ENCODE measurements at regions not wholly inside any gene's neighbourhood (a gene's known extent, or its start where the extent isn't known, plus 50 kb on each side); places are given as distances from the start of the nearest gene placed in this dataset.

GRCh38 chr11:28730336-28730735 is 622.1 kb downstream of the METTL15 start:
- DNase-seq: no peak

- DNase-seq: no peak
These were observed 621.2 kb downstream of the METTL15 start for GRCh38 chr11:28729339-28729738.

GRCh38 chr11:28728666-28729065 is 620.5 kb downstream of the METTL15 start:
- DNase-seq: no peak

DNA sequence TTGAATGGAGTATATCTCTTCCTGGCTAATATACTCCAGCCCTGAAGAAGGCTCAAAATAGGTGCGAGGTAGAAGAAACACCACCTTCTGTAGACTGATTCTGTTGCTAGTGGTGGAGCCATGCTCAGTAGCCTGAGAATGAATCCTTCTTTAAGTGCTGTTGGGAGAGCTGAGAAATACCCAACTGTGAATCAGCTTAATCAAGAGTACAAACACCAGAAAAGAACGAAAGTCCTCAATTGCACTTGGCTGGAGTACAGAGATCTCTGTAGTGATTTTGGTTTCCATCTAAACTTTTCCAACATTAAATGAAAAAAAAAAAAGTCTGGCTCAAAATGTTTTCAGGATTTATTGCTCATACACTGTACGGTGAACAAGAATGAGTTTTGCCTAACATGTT is 619.1 kb downstream of the METTL15 start:
- no peak for DNase-seq

DNA sequence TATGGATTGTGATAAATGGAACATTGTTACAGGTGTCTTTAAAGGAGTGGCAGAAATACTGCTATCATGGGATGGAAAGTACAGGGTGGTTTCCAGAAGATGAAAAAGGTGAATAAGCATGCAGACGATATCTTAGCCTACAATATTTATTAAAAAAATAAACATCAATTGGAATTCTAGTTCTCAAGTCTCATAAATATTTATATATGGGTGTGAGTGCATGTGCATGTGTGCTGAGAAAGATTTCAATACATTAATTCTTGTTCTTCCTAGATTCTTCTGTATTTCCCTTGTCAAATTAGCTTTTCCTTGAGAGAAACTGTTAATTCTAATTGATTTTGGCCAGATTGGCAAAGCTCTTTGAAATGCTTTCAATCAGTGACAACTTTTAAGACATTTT is 618.2 kb downstream of the METTL15 start:
- DNase-seq: no peak

- no peak for DNase-seq
These were observed 607.5 kb downstream of the METTL15 start for GRCh38 chr11:28715726-28716125.

DNA sequence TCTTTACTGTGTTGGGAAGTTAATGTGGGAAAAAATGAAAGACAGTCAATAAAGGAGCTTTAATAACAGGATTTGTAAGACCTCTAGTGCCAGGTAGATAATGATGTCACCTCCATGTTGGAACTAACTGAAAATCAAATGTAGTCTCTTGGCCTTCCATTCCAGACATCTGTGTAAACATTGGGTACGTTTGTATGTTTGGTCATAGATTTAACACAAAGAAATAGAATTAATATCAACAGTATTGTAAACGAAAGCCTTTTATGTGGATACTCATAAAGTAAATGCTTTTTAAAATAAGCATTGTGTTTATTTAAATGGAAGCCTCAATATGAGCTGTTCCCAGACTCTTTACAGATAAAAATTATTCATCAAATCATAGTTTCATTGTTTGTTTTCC is 605.7 kb downstream of the METTL15 start:
- peak; percentile 8 for DNase-seq

DNA sequence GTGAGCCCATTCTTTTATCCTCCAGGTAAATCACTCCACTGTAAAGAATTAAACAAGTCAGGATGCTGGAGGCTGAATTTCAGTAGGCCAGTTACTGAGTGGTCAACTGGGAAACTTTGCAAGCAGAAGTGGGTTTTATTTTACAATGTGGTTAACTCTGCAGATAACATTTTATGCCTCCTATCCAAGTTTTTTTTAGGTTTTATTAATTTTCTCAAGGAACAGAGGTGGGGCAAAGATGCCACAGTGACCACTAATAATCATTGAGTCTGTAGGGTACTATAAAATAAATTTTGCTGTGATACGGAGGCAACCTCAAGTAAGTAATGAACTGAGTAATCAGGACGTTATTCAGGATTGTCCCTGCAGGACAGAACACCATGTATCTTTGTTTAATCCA is 599.9 kb downstream of the METTL15 start:
- DNase-seq: no peak

- no peak for DNase-seq
These were observed 596.6 kb downstream of the METTL15 start for GRCh38 chr11:28704801-28705200.

DNA sequence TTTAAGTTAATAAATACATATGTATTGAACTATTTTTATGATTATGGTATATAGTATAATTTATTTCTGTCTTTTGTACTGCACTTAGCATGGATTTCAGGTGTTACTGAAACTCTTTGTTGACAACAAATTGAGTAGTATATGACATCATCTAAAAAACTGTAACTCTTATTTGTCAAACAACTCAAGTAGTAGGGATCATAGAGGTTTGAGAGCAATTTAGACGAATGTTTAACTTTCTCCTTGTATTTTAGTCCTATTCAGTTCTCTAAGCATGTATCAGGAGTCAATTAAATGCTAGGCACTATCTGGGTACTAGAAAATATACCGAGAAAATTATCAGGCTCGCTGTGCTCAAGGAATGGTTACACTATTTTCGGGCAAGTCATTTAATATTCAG is 595.2 kb downstream of the METTL15 start:
- no peak for DNase-seq

DNA sequence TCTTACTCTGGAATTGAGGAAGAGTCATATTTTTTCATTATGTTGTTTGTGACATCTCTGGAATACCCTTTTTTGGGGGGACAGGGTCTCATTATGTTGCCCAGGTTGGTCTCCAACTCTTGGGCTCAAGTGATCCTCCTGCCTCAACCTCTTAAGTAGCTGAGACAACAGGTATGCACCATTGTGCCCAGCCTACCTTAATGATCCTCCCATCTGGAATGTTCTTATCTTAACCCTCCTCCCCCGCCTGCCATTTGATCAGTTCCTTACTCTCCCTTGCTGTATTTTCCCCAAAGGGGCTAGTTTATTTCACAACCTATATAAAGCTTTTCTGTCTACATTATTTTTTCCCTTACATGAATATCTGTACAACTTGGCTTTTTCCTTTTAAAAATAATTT is 594.7 kb downstream of the METTL15 start:
- no peak for DNase-seq

DNA sequence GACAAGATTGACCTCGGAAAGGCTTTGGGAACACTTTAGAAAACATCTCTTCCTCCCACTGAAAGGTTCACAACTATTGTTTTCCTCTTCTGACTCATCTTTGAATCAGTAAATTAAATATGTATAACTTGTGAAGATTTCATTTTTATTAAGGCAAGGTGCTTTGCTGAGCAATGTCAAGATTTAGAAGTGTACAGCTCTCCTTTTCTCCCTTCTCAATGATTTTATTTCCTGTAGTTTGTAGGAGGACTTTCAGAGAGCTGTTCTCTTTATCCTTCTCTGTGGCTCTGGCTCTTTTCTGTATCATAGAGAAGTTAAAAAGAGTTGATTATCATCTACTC is 594.2 kb downstream of the METTL15 start:
- no peak for DNase-seq

DNA sequence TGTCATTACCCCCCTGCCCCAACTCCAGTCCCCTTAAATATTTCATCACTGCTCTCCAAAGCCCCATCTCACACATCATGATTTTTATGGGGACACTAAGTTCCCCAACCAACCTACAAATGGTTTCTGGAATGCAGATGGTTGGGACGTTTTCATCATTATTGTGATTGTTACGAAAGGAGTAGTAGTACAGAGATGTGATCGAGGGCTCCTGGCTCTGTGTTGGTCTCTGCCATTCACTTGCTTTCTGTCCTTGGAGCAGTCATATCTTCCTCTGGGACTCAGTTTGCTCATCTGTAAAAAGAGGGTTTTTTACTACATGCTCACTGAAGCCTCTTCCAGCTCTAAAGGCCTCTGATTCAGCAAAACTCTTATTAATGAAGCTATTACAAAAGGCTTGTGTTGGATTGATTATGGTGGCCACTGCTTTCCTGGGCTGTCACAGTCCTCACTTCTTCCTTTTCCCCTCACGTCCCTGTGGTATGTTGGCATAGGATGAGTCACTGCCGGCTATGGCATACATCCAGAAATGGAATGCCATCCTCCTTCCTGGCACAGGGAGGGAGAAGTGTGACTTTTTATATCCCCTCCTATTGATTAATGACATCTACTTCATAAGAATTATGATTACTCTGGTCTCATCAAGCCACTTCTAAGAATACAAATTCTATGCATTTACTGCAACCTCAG is 593.7 kb downstream of the METTL15 start:
- no peak for DNase-seq

DNA sequence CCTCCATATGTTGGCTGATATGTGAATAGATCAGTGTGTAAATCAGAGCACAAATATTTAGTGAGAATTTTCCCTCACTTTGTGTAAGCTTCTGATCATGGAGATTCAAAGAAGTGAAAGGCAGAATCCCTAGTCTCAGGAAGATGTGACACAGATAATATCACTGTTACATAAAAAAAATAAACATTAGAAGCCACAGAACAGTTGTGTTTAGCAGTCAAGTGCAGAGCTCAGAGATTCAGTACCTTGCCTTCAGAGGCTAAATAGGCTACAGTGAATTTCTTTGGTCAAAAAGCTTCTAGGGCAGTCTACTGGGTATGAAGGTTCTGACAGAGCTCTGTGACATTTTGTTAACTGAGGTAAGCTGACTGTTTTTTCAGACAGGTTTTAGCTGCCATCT is 591.5 kb downstream of the METTL15 start:
- DNase-seq: no peak

GRCh38 chr11:28697920-28698827 is 590.0 kb downstream of the METTL15 start:
- DNase-seq: peak; percentile 78

DNA sequence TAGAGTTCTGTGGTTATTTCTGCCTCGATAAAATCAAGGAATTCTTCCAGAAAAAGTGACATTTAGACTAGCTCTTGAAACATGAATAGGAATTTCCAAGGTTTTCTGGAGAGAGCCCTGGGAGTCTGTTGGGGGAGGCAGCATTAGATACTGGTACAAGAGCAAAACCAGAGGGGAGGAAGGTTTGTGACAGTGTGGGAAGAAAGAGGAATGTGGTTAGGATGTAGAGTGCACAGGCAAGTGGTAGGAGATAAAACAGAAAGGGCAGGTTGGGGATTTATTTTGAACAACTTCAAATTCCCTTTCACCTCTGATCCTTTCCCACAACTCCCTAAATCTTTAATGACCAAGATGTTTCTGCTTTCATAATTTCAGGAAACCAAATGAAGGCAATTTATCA is 588.4 kb downstream of the METTL15 start:
- no peak for DNase-seq

DNA sequence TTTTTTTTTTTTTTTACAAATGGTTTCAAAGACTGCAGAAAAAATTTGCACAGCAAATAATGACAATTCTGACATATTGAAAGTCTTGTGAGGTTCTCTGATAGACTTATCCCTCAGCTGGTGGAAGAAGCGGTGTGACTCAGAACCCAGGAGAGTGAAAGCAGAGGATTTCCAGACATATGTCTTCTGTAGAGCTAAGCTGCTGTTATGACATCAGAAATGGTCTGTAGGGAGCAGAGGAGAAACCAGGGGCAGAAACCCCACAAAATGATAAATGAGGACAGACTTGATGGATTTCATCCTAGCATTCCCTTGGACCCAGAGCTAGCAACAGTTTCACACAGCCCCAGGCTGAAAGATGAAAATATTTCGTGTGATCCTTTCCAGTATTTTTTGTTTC is 582.6 kb downstream of the METTL15 start:
- no peak for DNase-seq

- no peak for DNase-seq
These were observed 575.9 kb downstream of the METTL15 start for GRCh38 chr11:28684011-28684586.

DNA sequence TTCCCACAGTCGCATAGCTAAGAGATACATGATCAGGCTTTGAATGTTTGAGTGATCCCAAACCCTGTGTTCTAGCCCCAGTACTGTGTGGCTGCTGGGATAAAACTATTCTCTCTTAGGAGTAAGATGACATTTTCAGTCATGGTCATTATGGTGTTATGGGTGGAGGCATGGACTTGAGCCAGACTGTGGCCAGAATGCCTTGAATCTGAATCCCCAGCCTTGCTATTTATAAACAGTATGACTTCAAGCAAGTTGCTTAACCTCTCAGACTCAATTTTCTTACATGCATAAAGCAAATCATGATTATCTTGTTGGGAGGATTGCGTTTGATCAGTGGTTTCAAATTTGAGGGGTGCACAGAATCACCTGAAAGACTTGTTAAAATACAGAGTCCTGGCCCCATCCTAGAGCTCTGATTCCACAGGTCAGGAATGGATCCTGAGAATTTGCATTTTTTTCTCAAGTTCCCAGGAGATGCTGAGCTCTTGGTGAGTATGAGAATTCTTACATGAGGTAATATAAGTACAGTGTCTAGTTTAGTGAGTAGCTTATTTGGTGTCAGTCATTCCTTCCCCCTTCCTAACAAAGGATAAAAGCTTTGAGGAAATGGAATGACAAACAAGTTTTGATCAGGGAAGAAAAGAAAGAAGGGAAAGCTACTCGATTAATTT is 571.7 kb downstream of the METTL15 start:
- no peak for DNase-seq

DNA sequence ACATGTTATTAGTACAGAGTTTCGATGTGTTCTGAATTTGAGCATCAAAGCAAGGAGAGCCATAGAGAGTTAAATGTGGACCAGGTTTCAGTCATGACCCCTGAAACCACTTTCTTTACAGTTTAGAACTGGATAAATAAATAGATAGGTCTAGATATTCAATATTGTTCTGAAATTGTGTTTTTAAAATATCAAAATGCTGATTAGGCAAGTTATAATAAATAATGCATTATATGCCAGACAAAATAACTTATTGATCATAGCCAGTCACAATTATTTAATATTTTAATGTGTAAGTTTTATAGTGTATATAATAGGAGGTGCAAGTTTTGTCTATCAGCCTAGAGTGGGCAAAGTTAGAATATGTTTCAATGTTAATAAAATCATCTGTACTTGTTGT is 569.5 kb downstream of the METTL15 start:
- no peak for DNase-seq

DNA sequence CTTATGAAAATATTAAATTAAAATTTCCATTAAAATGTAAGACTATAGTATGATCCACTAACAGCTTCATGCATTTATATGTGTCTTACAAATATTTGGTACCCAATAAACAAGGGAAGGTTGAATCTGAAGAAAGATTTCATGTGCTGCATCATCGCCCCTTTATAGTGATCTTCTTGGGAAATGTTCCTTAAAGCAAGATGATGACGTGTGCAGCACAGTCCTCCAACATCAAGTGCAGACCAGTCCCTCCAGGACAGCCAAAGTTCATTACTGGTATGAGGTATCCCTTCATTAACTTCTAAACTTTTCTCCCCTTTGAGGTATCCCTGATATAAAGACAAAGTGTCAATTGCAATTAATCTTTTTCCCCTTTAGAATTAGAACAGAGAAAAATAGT is 567.0 kb downstream of the METTL15 start:
- DNase-seq: no peak

DNA sequence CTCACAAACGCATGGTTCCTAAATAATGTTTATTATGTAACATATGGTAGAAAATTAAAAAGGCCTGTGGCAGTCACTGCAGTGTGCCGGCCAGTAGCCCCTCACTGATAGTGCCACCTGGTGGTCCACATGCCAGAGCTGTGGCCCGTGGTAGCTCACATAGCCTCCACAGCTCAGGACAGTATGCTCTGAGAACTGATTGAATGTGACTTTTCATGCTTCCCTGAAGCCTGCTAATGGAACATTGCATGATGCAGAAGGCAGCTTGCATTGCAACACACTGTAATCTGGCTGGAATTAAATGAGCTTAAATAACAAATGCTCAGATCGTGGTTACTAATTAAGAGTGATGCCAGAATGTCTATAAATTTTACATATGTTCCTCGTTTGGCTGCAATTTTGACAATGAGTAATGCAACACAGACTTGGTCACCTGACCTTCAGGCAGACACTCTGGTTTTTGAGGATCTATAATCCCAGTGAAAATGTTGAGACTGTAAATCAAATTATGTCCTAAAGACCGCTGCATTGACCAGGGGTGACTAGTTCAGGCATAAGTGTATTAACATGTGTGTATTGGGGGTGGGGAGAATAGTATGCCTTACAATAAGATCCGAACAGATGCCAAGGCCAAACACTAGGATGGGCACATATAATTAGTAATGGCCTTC is 566.4 kb downstream of the METTL15 start:
- peak; percentile 66 for DNase-seq

Data from tongue (tissue), 1 donor.